ENCODE measurements at regions not wholly inside any gene's neighbourhood (a gene's known extent, or its start where the extent isn't known, plus 50 kb on each side); places are given as distances from the start of the nearest gene placed in this dataset.
A peak's percentile ranks its signal among the peaks of the same experiment; 100 is the strongest.

DNA sequence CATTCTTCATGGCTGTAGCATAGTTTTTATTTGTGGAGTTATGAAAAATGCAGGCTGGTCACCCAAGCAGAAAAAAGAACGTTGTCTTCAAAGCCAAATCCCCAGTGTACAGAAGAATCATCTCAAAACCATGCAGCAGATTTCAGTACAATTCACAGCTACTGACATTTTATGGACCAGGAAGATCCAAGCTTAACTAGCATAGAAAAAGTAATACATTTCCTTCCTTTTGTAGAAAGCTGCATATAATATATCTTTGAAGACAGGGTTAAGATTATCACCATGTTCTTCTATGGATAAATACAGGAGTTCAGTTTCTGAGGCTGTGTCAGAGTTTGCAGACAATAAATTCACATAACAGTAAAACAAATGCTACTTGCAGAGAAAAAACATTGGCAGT is 1054.8 kb upstream of the C9orf72 start:
- H3K36me3 ChIP-seq (ENCODE audit: control insufficient read depth, insufficient read depth, low read length), result no peaks in the 10 kb centered on the region
- no peak overlapping the region for H3K27ac ChIP-seq (ENCODE audit: low read length)
- DNase-seq (no peak), ATAC-seq (no peak)
- peaks cover 4 to 8% of the 10 kb centered on the region in 2 donors for H3K9me3 Mint-ChIP-seq
- intact Hi-C loops (cut with micrococcal nuclease), result no loop called here
- H3K4me3 Mint-ChIP-seq, result no peak overlapping the region
- no peaks in the 10 kb centered on the region for H3K27me3 ChIP-seq (ENCODE audit: control insufficient read depth, insufficient read depth, low read length)
- 71% methylated on average over 1 of the region's 1 CpG for WGBS (ENCODE audit: insufficient coverage)
- H3K36me3 Mint-ChIP-seq, result peaks cover 11% of the 10 kb centered on the region
- H3K4me3 ChIP-seq (ENCODE audit: low read length), result no peak overlapping the region
- H3K27ac Mint-ChIP-seq, result no peak overlapping the region
- no peaks in the 10 kb centered on the region for H3K4me1 Mint-ChIP-seq
- H3K4me1 ChIP-seq (ENCODE audit: control insufficient read depth, insufficient read depth, low read length), result no peaks in the 10 kb centered on the region
- H3K27me3 Mint-ChIP-seq (ENCODE audit: low read depth in 2 of 2), result no peaks in the 10 kb centered on the region
- H3K9me3 ChIP-seq (ENCODE audit: control insufficient read depth, insufficient read depth, low read length), result peaks cover 6% of the 10 kb centered on the region
- TF ChIP-seq, protein P1, sequence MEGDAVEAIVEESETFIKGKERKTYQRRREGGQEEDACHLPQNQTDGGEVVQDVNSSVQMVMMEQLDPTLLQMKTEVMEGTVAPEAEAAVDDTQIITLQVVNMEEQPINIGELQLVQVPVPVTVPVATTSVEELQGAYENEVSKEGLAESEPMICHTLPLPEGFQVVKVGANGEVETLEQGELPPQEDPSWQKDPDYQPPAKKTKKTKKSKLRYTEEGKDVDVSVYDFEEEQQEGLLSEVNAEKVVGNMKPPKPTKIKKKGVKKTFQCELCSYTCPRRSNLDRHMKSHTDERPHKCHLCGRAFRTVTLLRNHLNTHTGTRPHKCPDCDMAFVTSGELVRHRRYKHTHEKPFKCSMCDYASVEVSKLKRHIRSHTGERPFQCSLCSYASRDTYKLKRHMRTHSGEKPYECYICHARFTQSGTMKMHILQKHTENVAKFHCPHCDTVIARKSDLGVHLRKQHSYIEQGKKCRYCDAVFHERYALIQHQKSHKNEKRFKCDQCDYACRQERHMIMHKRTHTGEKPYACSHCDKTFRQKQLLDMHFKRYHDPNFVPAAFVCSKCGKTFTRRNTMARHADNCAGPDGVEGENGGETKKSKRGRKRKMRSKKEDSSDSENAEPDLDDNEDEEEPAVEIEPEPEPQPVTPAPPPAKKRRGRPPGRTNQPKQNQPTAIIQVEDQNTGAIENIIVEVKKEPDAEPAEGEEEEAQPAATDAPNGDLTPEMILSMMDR (IDR thresholded peaks at IDR 0.05), result no peak

- Histone ChIP-seq H3K4me1 (ENCODE audit: control insufficient read depth, insufficient read depth, low read length) (no peaks in the 10 kb centered on the region), H3K9me3 (ENCODE audit: control insufficient read depth, insufficient read depth, low read length) (no peaks in the 10 kb centered on the region), H3K36me3 (ENCODE audit: control insufficient read depth, insufficient read depth, low read length) (no peaks in the 10 kb centered on the region), H3K27me3 (ENCODE audit: control insufficient read depth, insufficient read depth, low read length) (no peaks in the 10 kb centered on the region), H3K27ac (ENCODE audit: low read length) (no peak overlapping the region), H3K4me3 (ENCODE audit: low read length) (no peak overlapping the region)
- peaks cover 0 to 16% of the 10 kb centered on the region in 2 donors for H3K4me1 Mint-ChIP-seq
- peaks cover 4% of the 10 kb centered on the region for H3K36me3 Mint-ChIP-seq
- DNase-seq, result no peak
- no peak overlapping the region for H3K27ac Mint-ChIP-seq
- TF ChIP-seq, protein P1 (IDR thresholded peaks at IDR 0.05), result no peak
- ATAC-seq, result no peak
- no peaks in the 10 kb centered on the region for H3K27me3 Mint-ChIP-seq (ENCODE audit: low read depth in 2 of 2)
- H3K4me3 Mint-ChIP-seq, result no peak overlapping the region
- peaks cover 5 to 9% of the 10 kb centered on the region in 2 donors for H3K9me3 Mint-ChIP-seq
- 100% methylated on average over 2 of the region's 3 CpGs for WGBS (ENCODE audit: insufficient coverage)
- intact Hi-C loops (cut with micrococcal nuclease), result no loop called here
These were observed 1075.4 kb upstream of the C9orf72 start for GRCh38 chr9:28648723-28649122.

GRCh38 chr9:28650327-28650726 is 1077.0 kb upstream of the C9orf72 start:
- Mint-ChIP-seq H3K4me1 (peaks cover 0 to 16% of the 10 kb centered on the region in 2 donors), H3K9me3 (peaks cover 0 to 5% of the 10 kb centered on the region in 2 donors), H3K36me3 (no peaks in the 10 kb centered on the region), H3K27me3 (ENCODE audit: low read depth in 2 of 2) (no peaks in the 10 kb centered on the region), H3K27ac (no peak overlapping the region), H3K4me3 (no peak overlapping the region)
- Histone ChIP-seq H3K4me3 (ENCODE audit: low read length) (no peak overlapping the region), H3K4me1 (ENCODE audit: control insufficient read depth, insufficient read depth, low read length) (no peaks in the 10 kb centered on the region), H3K27ac (ENCODE audit: low read length) (no peak overlapping the region), H3K36me3 (ENCODE audit: control insufficient read depth, insufficient read depth, low read length) (no peaks in the 10 kb centered on the region), H3K9me3 (ENCODE audit: control insufficient read depth, insufficient read depth, low read length) (no peaks in the 10 kb centered on the region), H3K27me3 (ENCODE audit: control insufficient read depth, insufficient read depth, low read length) (no peaks in the 10 kb centered on the region)
- TF ChIP-seq, protein P1 (IDR thresholded peaks at IDR 0.05), result no peak
- DNase-seq (no peak), ATAC-seq (no peak)
- intact Hi-C loops (cut with micrococcal nuclease), result no loop called here
- 33% methylated on average over 3 of the region's 4 CpGs for WGBS (ENCODE audit: insufficient coverage)

DNA sequence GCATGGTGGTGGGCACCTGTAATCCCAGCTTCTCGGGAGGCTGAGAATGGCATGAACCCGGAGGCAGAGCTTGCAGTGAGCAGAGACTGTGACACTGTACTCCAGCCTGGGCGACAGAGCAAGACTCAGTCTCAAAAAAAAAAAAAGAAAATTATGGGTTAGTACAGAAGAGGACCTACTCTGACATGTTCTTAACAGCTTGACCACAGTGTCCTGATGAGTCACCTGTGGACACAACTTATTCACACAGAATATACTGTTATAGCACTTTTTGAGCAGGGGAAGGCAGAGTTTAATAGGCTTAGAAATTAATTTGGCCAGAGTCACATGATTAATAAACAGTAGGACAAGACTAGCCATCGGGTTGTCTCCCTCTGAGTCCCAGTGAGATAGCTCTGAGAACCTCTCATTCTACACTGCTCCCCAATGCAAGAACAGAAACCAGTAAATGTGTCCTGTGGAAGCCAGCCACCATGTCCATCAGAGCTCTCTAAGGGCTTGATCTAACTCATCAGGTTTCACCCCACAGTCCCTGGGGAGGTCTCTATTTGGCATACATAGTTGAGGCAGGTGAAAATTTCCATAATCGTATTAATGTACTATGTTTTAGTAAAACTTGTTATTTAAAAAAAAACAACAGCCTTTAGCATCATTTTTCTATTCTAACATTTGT is 1077.9 kb upstream of the C9orf72 start:
- no peak overlapping the region for H3K27ac Mint-ChIP-seq
- ATAC-seq (peak; percentile 62 to 90 (median 88)), DNase-seq (no peak)
- WGBS (ENCODE audit: insufficient coverage), result 66% methylated on average over 4 of the region's 5 CpGs
- peaks cover 0 to 15% of the 10 kb centered on the region in 2 donors for H3K4me1 Mint-ChIP-seq
- Histone ChIP-seq H3K4me3 (ENCODE audit: low read length) (no peak overlapping the region), H3K27ac (ENCODE audit: low read length) (no peak overlapping the region), H3K9me3 (ENCODE audit: control insufficient read depth, insufficient read depth, low read length) (no peaks in the 10 kb centered on the region), H3K36me3 (ENCODE audit: control insufficient read depth, insufficient read depth, low read length) (no peaks in the 10 kb centered on the region), H3K27me3 (ENCODE audit: control insufficient read depth, insufficient read depth, low read length) (no peaks in the 10 kb centered on the region), H3K4me1 (ENCODE audit: control insufficient read depth, insufficient read depth, low read length) (no peaks in the 10 kb centered on the region)
- H3K9me3 Mint-ChIP-seq, result peaks cover 0 to 5% of the 10 kb centered on the region in 2 donors
- no peak overlapping the region for H3K4me3 Mint-ChIP-seq
- no peaks in the 10 kb centered on the region for H3K36me3 Mint-ChIP-seq
- TF ChIP-seq, protein P1 (IDR thresholded peaks at IDR 0.05), result no peak
- intact Hi-C loops (cut with micrococcal nuclease), result no loop called here
- no peaks in the 10 kb centered on the region for H3K27me3 Mint-ChIP-seq (ENCODE audit: low read depth in 2 of 2)
